Tibial artery (tissue), 4 donors: ENCODE measurements at regions not wholly inside any gene's neighbourhood (a gene's known extent, or its start where the extent isn't known, plus 50 kb on each side); places are given as distances from the start of the nearest gene placed in this dataset.

Experiments
- DNase-seq, 2 donors: peaks; one replicate each; pipeline ENCODE4 v3.0.0-alpha.2; 2019
- H3K27ac ChIP-seq, 2 donors: fragments of 200-600 bp; sonication (generic) in 1 of 2; 1 replicate in 1 of 2; 2 replicates in 1 of 2; pipeline ENCODE4 v1.5.1; 2018 to 2019; ENCODE audit warnings: mild to moderate bottlenecking in 1 of 2
- H3K27me3 ChIP-seq, 2 donors: fragments of 200-600 bp; sonication (generic) in 1 of 2; one replicate each; pipeline versions ENCODE4 v1.5.1 to v1.6.0; 2016 to 2019
- H3K36me3 ChIP-seq, 3 donors: fragments of 200-600 bp; sonication (generic) in 2 of 3; one replicate each; pipeline ENCODE4 v1.5.1; 2016 to 2019; ENCODE audit warnings: mild to moderate bottlenecking in 2 of 3
- H3K4me1 ChIP-seq, 4 donors: fragments of 200-600 bp; sonication (generic) in 2 of 4; 1 replicate in 3 of 4; 2 replicates in 1 of 4; pipeline ENCODE4 v1.5.1; 2016 to 2019
- H3K4me3 ChIP-seq, 2 donors: fragments of 200-600 bp; sonication (generic) in 1 of 2; 1 replicate in 1 of 2; 2 replicates in 1 of 2; pipeline ENCODE4 v1.5.1; 2018 to 2019; ENCODE audit warnings: mild to moderate bottlenecking in 2 of 2
- H3K9me3 ChIP-seq, 3 donors: fragments of 200-600 bp; sonication (generic) in 1 of 3; one replicate each; pipeline ENCODE4 v1.5.1; 2016 to 2019
- intact Hi-C: fragments of 100-400 bp; cut with DNase I; formaldehyde crosslinking; loops from one replicate; pipeline ENCODE4 v1.15.0; 2023; ENCODE audit warnings: low total_unique reads
- TF ChIP-seq, protein P1 (sequence below), 2 experiments: fragments of 200-600 bp in 1 of 2; fragments of 450-650 bp in 1 of 2; IDR thresholded peaks; one replicate each; pipeline ENCODE4 v1.5.1; 2017 to 2019; ENCODE audit warnings: antibody characterized with exemption in 2 of 2, mild to moderate bottlenecking in 1 of 2, moderate library complexity in 1 of 2

DNA sequence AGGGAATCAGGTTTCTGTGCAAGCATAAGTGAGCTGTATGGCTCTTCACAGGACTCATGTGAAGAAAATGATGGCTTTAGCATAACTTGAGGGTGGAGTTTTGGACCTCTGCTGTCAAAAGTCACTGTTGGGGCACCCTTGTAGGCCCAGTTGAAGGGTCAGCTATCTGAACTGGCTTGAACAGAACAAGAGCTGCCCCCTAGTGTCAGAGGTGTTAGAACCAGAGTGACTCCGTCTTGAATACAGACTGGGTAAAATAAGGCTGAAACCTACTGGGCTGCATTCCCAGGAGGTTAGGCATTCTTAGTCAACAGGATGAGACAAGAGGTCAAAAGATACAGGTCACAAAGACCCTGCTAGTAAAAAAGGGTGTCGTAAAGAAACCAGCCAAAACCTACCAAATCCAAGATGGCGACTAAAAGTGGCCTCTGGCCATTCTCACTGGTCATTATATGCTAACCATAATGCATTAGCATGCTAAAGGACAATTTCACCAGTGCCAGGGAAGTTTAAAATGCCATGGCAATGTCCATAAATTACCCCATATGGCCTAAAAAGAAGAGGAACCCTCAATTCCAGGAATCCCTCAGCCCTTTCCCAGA is 484.0 kb upstream of the ERCC4 start:
- TF ChIP-seq, protein P1, sequence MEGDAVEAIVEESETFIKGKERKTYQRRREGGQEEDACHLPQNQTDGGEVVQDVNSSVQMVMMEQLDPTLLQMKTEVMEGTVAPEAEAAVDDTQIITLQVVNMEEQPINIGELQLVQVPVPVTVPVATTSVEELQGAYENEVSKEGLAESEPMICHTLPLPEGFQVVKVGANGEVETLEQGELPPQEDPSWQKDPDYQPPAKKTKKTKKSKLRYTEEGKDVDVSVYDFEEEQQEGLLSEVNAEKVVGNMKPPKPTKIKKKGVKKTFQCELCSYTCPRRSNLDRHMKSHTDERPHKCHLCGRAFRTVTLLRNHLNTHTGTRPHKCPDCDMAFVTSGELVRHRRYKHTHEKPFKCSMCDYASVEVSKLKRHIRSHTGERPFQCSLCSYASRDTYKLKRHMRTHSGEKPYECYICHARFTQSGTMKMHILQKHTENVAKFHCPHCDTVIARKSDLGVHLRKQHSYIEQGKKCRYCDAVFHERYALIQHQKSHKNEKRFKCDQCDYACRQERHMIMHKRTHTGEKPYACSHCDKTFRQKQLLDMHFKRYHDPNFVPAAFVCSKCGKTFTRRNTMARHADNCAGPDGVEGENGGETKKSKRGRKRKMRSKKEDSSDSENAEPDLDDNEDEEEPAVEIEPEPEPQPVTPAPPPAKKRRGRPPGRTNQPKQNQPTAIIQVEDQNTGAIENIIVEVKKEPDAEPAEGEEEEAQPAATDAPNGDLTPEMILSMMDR (IDR thresholded peaks at IDR 0.05): no peak
- Histone ChIP-seq H3K27ac (no peak overlapping the region), H3K4me1 (no peaks in the 10 kb centered on the region), H3K36me3 (no peaks in the 10 kb centered on the region), H3K4me3 (no peak overlapping the region), H3K9me3 (no peaks in the 10 kb centered on the region), H3K27me3 (peaks cover 0 to 5% of the 10 kb centered on the region in 2 donors)
- DNase-seq: no peak
- intact Hi-C loops: no loop called here

- TF ChIP-seq, protein P1 (IDR thresholded peaks at IDR 0.05): no peak
- intact Hi-C loops: no loop called here
- H3K9me3 ChIP-seq: no peaks in the 10 kb centered on the region
- H3K4me3 ChIP-seq: no peak overlapping the region
- H3K36me3 ChIP-seq: no peaks in the 10 kb centered on the region
- H3K27ac ChIP-seq: no peak overlapping the region
- peaks cover 0 to 5% of the 10 kb centered on the region in 2 donors for H3K27me3 ChIP-seq
- no peak for DNase-seq
- H3K4me1 ChIP-seq: no peaks in the 10 kb centered on the region
Observed at GRCh38 chr16:13436641-13437412, 483.1 kb upstream of the ERCC4 start.

- Histone ChIP-seq H3K9me3 (no peaks in the 10 kb centered on the region), H3K36me3 (no peaks in the 10 kb centered on the region), H3K4me1 (no peaks in the 10 kb centered on the region), H3K4me3 (no peak overlapping the region), H3K27ac (no peak overlapping the region), H3K27me3 (peaks cover 0 to 5% of the 10 kb centered on the region in 2 donors)
- intact Hi-C loops: no loop called here
- no peak for DNase-seq
- TF ChIP-seq, protein P1 (IDR thresholded peaks at IDR 0.05): no peak
Observed at GRCh38 chr16:13437413-13437795, 482.6 kb upstream of the ERCC4 start.

GRCh38 chr16:13438064-13438463 is 481.9 kb upstream of the ERCC4 start:
- H3K4me3 ChIP-seq: no peak overlapping the region
- DNase-seq: no peak

GRCh38 chr16:13439766-13440165 is 480.2 kb upstream of the ERCC4 start:
- TF ChIP-seq, protein P1 (IDR thresholded peaks at IDR 0.05): no peak

More at GRCh38 chr16:13438064-13438463, 481.9 kb upstream of the ERCC4 start:
- intact Hi-C loops: no loop called here
- TF ChIP-seq, protein P1 (IDR thresholded peaks at IDR 0.05): no peak
- Histone ChIP-seq H3K36me3 (no peaks in the 10 kb centered on the region), H3K4me1 (no peaks in the 10 kb centered on the region), H3K9me3 (no peaks in the 10 kb centered on the region), H3K27ac (no peak overlapping the region), H3K27me3 (peaks cover 0 to 5% of the 10 kb centered on the region in 2 donors)

More at GRCh38 chr16:13439766-13440165, 480.2 kb upstream of the ERCC4 start:
- Histone ChIP-seq H3K27ac (no peak overlapping the region), H3K27me3 (peaks cover 0 to 9% of the 10 kb centered on the region in 2 donors), H3K4me1 (no peaks in the 10 kb centered on the region), H3K4me3 (no peak overlapping the region), H3K9me3 (no peaks in the 10 kb centered on the region), H3K36me3 (no peaks in the 10 kb centered on the region)
- intact Hi-C loops: no loop called here
- no peak for DNase-seq
